Panc1 (cell line): ENCODE measurements at regions not wholly inside any gene's neighbourhood (a gene's known extent, or its start where the extent isn't known, plus 50 kb on each side); places are given as distances from the start of the nearest gene placed in this dataset.

ENCODE experiments used
- ATAC-seq: fragments of 200-7000 bp; cut with Tn5 transposase; 2 replicates; pipeline ENCODE4 v1.9.1; 2020; ENCODE audit warnings: mild to moderate bottlenecking, moderate library complexity
- BruUV-seq: library from RNA; stranded (reverse); fragments of 400-500 nt; replicated peaks from 2 replicates; lab custom pipeline; 2021; lab: Mats Ljungman, UMichigan
- CTCF ChIA-PET: fragments of 300-600 bp; sonication (Branson Sonifier 250); formaldehyde crosslinking; loops from one replicate; lab custom pipeline; 2022; ENCODE audit warnings: antibody characterized with exemption; lab: Charles Lee
- POLR2A ChIA-PET: fragments of 300-600 bp; sonication (Branson Sonifier 250); formaldehyde crosslinking; loops from one replicate; lab custom pipeline; 2022; ENCODE audit warnings: antibody characterized with exemption; lab: Charles Lee
- DNase-seq: peaks from one replicate; pipeline ENCODE4 v3.0.0-alpha.2; 2010; ENCODE audit warnings: low read depth, low spot score
- H3K27ac ChIP-seq: 2 replicates; pipeline ENCODE4 v1.5.1; 2011; ENCODE audit warnings: mild to moderate bottlenecking, low read length, inconsistent platforms
- H3K27me3 ChIP-seq: fragments of 200-500 bp; sonication (Bioruptor generic); 2 replicates; pipeline ENCODE4 v1.6.0; 2014; ENCODE audit warnings: low read length, inconsistent platforms; ENCODE audit not compliant: control insufficient read depth, insufficient read depth
- H3K36me3 ChIP-seq: fragments of 200-500 bp; sonication (Bioruptor generic); 2 replicates; pipeline ENCODE4 v1.5.1; 2014; ENCODE audit warnings: inconsistent platforms, mild to moderate bottlenecking, low read length, moderate library complexity; ENCODE audit not compliant: control insufficient read depth, insufficient read depth
- H3K4me1 ChIP-seq: 2 replicates; pipeline ENCODE4 v1.5.1; 2011; ENCODE audit warnings: inconsistent platforms, mild to moderate bottlenecking, low read length, moderate library complexity; ENCODE audit not compliant: control insufficient read depth, insufficient read depth
- H3K4me3 ChIP-seq, 2 experiments: 2 replicates each; pipeline ENCODE4 v1.5.1; 2011 to 2012; ENCODE audit warnings: low read depth in 2 of 2, low read length in 2 of 2, mild to moderate bottlenecking in 2 of 2, inconsistent platforms in 1 of 2, moderate library complexity in 1 of 2
- H3K9me3 ChIP-seq: fragments of 200-500 bp; sonication (Bioruptor generic); 2 replicates; pipeline ENCODE4 v1.5.1; 2014; ENCODE audit warnings: low read depth, mild to moderate bottlenecking, inconsistent platforms, low read length, moderate library complexity; ENCODE audit not compliant: control insufficient read depth, insufficient read depth
- CTCF ChIP-seq: fragments of 450-650 bp; IDR thresholded peaks from 2 replicates; pipeline ENCODE4 v1.5.1; 2017; ENCODE audit warnings: mild to moderate bottlenecking
- POLR2AphosphoS5 ChIP-seq: IDR thresholded peaks from 2 replicates; pipeline ENCODE4 v1.6.1; 2012; ENCODE audit warnings: mild to moderate bottlenecking, low read depth, low read length, moderate library complexity
- REST ChIP-seq, 2 experiments: IDR thresholded peaks; 2 replicates each; pipeline ENCODE4 v1.6.1; 2011 to 2012; ENCODE audit warnings: low read depth in 2 of 2, control low read depth in 1 of 2, low read length in 1 of 2, mild to moderate bottlenecking in 1 of 2, moderate library complexity in 1 of 2; ENCODE audit not compliant: insufficient read depth in 1 of 2
- SIN3A ChIP-seq: IDR thresholded peaks from 2 replicates; pipeline ENCODE4 v1.6.1; 2012; ENCODE audit warnings: low read depth, mild to moderate bottlenecking, low read length, moderate library complexity, borderline replicate concordance; ENCODE audit not compliant: insufficient read depth
- TCF7L2 ChIP-seq: IDR thresholded peaks from 2 replicates; pipeline ENCODE4 v1.6.1; 2011; ENCODE audit warnings: mild to moderate bottlenecking, low read depth, low read length, inconsistent platforms
- in situ Hi-C: cut with HindIII; loops from 2 replicates; pipeline ENCODE4 v1.10.0; 2016; ENCODE audit warnings: low sequenced_read_pairs, low pct_unique_long_range_greater_than_20kb
- intact Hi-C: fragments of 100-400 bp; cut with micrococcal nuclease; formaldehyde crosslinking; loops from one replicate; pipeline ENCODE4 v1.10.0; 2022; ENCODE audit not compliant: unreplicated experiment

- in situ Hi-C loops (no loop called here), intact Hi-C loops (no loop called here)
- H3K27ac ChIP-seq, result no peak overlapping the region
- ATAC-seq (no peak), DNase-seq (no peak)
- ChIA-PET CTCF (no interaction called here), POLR2A (no interaction called here)
- no peaks in the 10 kb centered on the region for H3K4me1 ChIP-seq
- no TSS peak for BruUV-seq
- no peaks in the 10 kb centered on the region for H3K36me3 ChIP-seq
- H3K9me3 ChIP-seq, result no peaks in the 10 kb centered on the region
- TF ChIP-seq TCF7L2 (no peak), POLR2AphosphoS5 (no peak), REST (IDR thresholded peaks at IDR 0.05; ENCODE audit: insufficient read depth in 1 of 2, low read depth in 2 of 2, low read length in 1 of 2) (no peak), CTCF (no peak), SIN3A (no peak)
- H3K4me3 ChIP-seq, result no peak overlapping the region
- H3K27me3 ChIP-seq, result no peaks in the 10 kb centered on the region
Measured at GRCh38 chr13:87736849-87737385, 65.7 kb downstream of the SLITRK5 start.

- ATAC-seq, result no peak
- no peaks in the 10 kb centered on the region for H3K4me1 ChIP-seq
- TF ChIP-seq REST (IDR thresholded peaks at IDR 0.05; ENCODE audit: insufficient read depth in 1 of 2, low read depth in 2 of 2, low read length in 1 of 2), result no peak
- no peak for TF ChIP-seq SIN3A
- no peak for TF ChIP-seq TCF7L2
- TF ChIP-seq POLR2AphosphoS5, result no peak
- TF ChIP-seq CTCF, result no peak
- no peaks in the 10 kb centered on the region for H3K27me3 ChIP-seq
- H3K36me3 ChIP-seq, result no peaks in the 10 kb centered on the region
- no TSS peak for BruUV-seq
- CTCF ChIA-PET, result no interaction called here
- POLR2A ChIA-PET, result no interaction called here
- intact Hi-C loops (loop anchor here (10.0 kb wide), 1 partner anchor 69 kb away; no protein-coding TSS in a partner anchor), in situ Hi-C loops (no loop called here)
- no peak overlapping the region for H3K27ac ChIP-seq
- no peak overlapping the region for H3K4me3 ChIP-seq
- H3K9me3 ChIP-seq, result no peaks in the 10 kb centered on the region
- no peak for DNase-seq
Measured at GRCh38 chr13:87754097-87754496, 82.9 kb downstream of the SLITRK5 start.
